Ovary (tissue), 3 donors: ENCODE measurements at regions not wholly inside any gene's neighbourhood (a gene's known extent, or its start where the extent isn't known, plus 50 kb on each side); places are given as distances from the start of the nearest gene placed in this dataset.
"Not testable (repeated sequence)": the region's sequence is repeated elsewhere in the genome, so short reads cannot be mapped to it uniquely, and the experiment has no call there.

Source experiments
- CTCF ChIP-seq, 3 donors: fragments of 450-650 bp in 2 of 3; fragments of 200-600 bp in 1 of 3; IDR thresholded peaks; one replicate each; pipeline versions ENCODE4 v1.5.1 to v1.8.0; 2016 to 2022; ENCODE audit warnings: antibody characterized with exemption in 3 of 3, mild to moderate bottlenecking in 1 of 3
- EP300 ChIP-seq: sonication (generic); formaldehyde crosslinking; IDR thresholded peaks from one replicate; pipeline ENCODE4 v1.6.1; 2017; ENCODE audit warnings: antibody characterized with exemption
- POLR2A ChIP-seq: fragments of 450-650 bp; IDR thresholded peaks from one replicate; pipeline ENCODE4 v1.6.1; 2017; ENCODE audit warnings: antibody characterized with exemption, mild to moderate bottlenecking, moderate library complexity
- donor health status: DM: no; HTN: no; CAD: no.

- not testable (repeated sequence) for TF ChIP-seq CTCF (IDR thresholded peaks at IDR 0.05); POLR2A; EP300
These were observed 109.3 kb upstream of the ZNF658 start for GRCh38 chr9:66791092-66791750.
